HepG2 (cell line): ENCODE measurements at regions not wholly inside any gene's neighbourhood (a gene's known extent, or its start where the extent isn't known, plus 50 kb on each side); places are given as distances from the start of the nearest gene placed in this dataset.
A peak's percentile ranks its signal among the peaks of the same experiment; 100 is the strongest.

Experiments
- ATAC-seq: fragments of 200-7000 bp; cut with Tn5 transposase; 3 replicates; pipeline ENCODE4 v1.9.1; 2020; ENCODE audit warnings: mild to moderate bottlenecking, moderate library complexity
- BruUV-seq: library from RNA; stranded (reverse); fragments of 400-500 nt; replicated peaks from 2 replicates; lab custom pipeline; 2021; lab: Mats Ljungman, UMichigan
- CTCF ChIA-PET: fragments of 300-600 bp; formaldehyde crosslinking; extraction: SDS; loops from one replicate; lab custom pipeline; 2021; ENCODE audit warnings: low total read pairs, inconsistent platforms, low intra/inter-chr PET ratio; lab: Yijun Ruan, JAX
- POLR2A ChIA-PET: fragments of 350-600 bp; sonication (Branson Sonifier 250); formaldehyde crosslinking; loops from one replicate; lab custom pipeline; 2020; ENCODE audit warnings: antibody characterized with exemption, inconsistent platforms; lab: Yijun Ruan, JAX
- DNase-seq: peaks from one replicate; pipeline ENCODE4 v3.0.0-alpha.2; 2015; ENCODE audit warnings: low spot score
- FAIRE-seq: peaks from 3 replicates; lab custom pipeline; 2011; peaks lifted over from hg19 to GRCh38; lab: Jason Lieb, UNC
- H2AFZ ChIP-seq: one replicate; pipeline ENCODE4 v1.6.1; 2011; ENCODE audit warnings: low read length, inconsistent platforms
- H3K27ac ChIP-seq: fragments of 300-600 bp; 3 replicates; pipeline ENCODE4 v1.8.0; 2011; ENCODE audit warnings: mixed run types, mild to moderate bottlenecking, mixed read lengths, low read length, inconsistent platforms; ENCODE audit not compliant: insufficient read depth; ENCODE audit errors: extremely low read length
- H3K27me3 ChIP-seq, 2 experiments: fragments of 200-600 bp in 1 of 2; 2 replicates in 1 of 2; 3 replicates in 1 of 2; pipeline versions ENCODE4 v1.6.0 to v1.8.0; 2011; ENCODE audit warnings: low read length in 2 of 2, mild to moderate bottlenecking in 2 of 2, moderate library complexity in 2 of 2, inconsistent platforms in 1 of 2; ENCODE audit not compliant: insufficient read depth in 2 of 2, control insufficient read depth in 1 of 2
- H3K36me3 ChIP-seq, 2 experiments: fragments of 200-600 bp in 1 of 2; replicated peaks in 1 of 2; 2 replicates in 1 of 2; 3 replicates in 1 of 2; pipeline versions ENCODE4 v1.5.1 to v1.8.0; 2011; ENCODE audit warnings: low read length in 2 of 2, inconsistent platforms in 1 of 2; ENCODE audit not compliant: insufficient read depth in 2 of 2, control insufficient read depth in 1 of 2
- H3K4me1 ChIP-seq: 2 replicates; pipeline ENCODE4 v1.5.1; 2012; ENCODE audit warnings: low read length, inconsistent platforms; ENCODE audit not compliant: insufficient read depth
- H3K4me2 ChIP-seq: 2 replicates; pipeline ENCODE4 v1.6.0; 2011; ENCODE audit warnings: low read depth, low read length, inconsistent platforms
- H3K4me3 ChIP-seq, 3 experiments: fragments of 200-600 bp in 1 of 3; sonication (generic), shearing (Covaris generic) in 1 of 3; replicated peaks in 1 of 3; 2 replicates each; pipeline ENCODE4 v1.5.1; 2011 to 2016; ENCODE audit warnings: low read length in 3 of 3, inconsistent platforms in 2 of 3, low read depth in 2 of 3, mild to moderate bottlenecking in 2 of 3, control low read depth in 1 of 3, mixed read lengths in 1 of 3; ENCODE audit not compliant: insufficient read depth in 1 of 3
- H3K79me2 ChIP-seq: one replicate; pipeline ENCODE4 v1.6.1; 2011; ENCODE audit warnings: low read length, inconsistent platforms; ENCODE audit not compliant: insufficient read depth
- H3K9ac ChIP-seq: 2 replicates; pipeline ENCODE4 v1.6.0; 2011; ENCODE audit warnings: mild to moderate bottlenecking, low read depth, low read length, inconsistent platforms; ENCODE audit not compliant: insufficient read depth
- H3K9me3 ChIP-seq: 2 replicates; pipeline ENCODE4 v1.5.1; 2012; ENCODE audit warnings: mild to moderate bottlenecking, low read length
- H4K20me1 ChIP-seq: 2 replicates; pipeline ENCODE4 v1.6.0; 2011; ENCODE audit warnings: inconsistent platforms, mild to moderate bottlenecking, low read length, moderate library complexity; ENCODE audit not compliant: insufficient read depth
- FOXC1 ChIP-seq: sonication (generic); formaldehyde crosslinking; IDR thresholded peaks from 2 replicates; pipeline ENCODE4 v1.8.0; 2022; ENCODE audit warnings: mild to moderate bottlenecking, missing genetic modification reagents, borderline replicate concordance
- HNF4G ChIP-seq, 2 experiments: sonication (generic) in 1 of 2; formaldehyde crosslinking in 1 of 2; IDR thresholded peaks; 2 replicates each; pipeline versions ENCODE4 v1.4.0 to v1.6.1; 2011 to 2020; ENCODE audit warnings: borderline replicate concordance in 2 of 2, low read depth in 2 of 2, mild to moderate bottlenecking in 2 of 2, low read length in 1 of 2, missing genetic modification reagents in 1 of 2, moderate library complexity in 1 of 2
- MAFK ChIP-seq, 2 experiments: IDR thresholded peaks in 1 of 2; conservative IDR thresholded peaks in 1 of 2; 2 replicates each; pipeline ENCODE4 v1.6.1; 2011; ENCODE audit warnings: improper control_type of control experiment in 2 of 2, low read length in 2 of 2
- MEIS1 ChIP-seq: sonication (generic); formaldehyde crosslinking; IDR thresholded peaks from 2 replicates; pipeline ENCODE4 v1.9.0; 2021; ENCODE audit warnings: mild to moderate bottlenecking, missing genetic modification reagents, moderate library complexity, borderline replicate concordance
- MIXL1 ChIP-seq: IDR thresholded peaks from 2 replicates; pipeline ENCODE4 v1.6.1; 2016
- MLLT10 ChIP-seq: sonication (generic); formaldehyde crosslinking; IDR thresholded peaks from 2 replicates; pipeline ENCODE4 v1.4.0; 2020; ENCODE audit warnings: missing genetic modification reagents
- MLX ChIP-seq: IDR thresholded peaks from 2 replicates; pipeline ENCODE4 v1.6.1; 2016
- NBN ChIP-seq: fragments of 450-650 bp; conservative IDR thresholded peaks from 2 replicates; pipeline ENCODE4 v1.6.1; 2017
- RAD21 ChIP-seq: fragments of 450-650 bp; formaldehyde crosslinking; IDR thresholded peaks from 2 replicates; pipeline ENCODE4 v1.5.0; 2020; ENCODE audit warnings: mild to moderate bottlenecking
- RBAK ChIP-seq: sonication (generic); formaldehyde crosslinking; IDR thresholded peaks from 2 replicates; pipeline ENCODE4 v1.5.1; 2020; ENCODE audit warnings: mild to moderate bottlenecking, missing genetic modification reagents
- RFXAP ChIP-seq: sonication (generic); formaldehyde crosslinking; IDR thresholded peaks from 2 replicates; pipeline ENCODE4 v1.4.0; 2020; ENCODE audit warnings: missing genetic modification reagents, borderline replicate concordance
- STAG1 ChIP-seq: sonication (generic); formaldehyde crosslinking; IDR thresholded peaks from 2 replicates; pipeline ENCODE4 v1.4.0; 2020; ENCODE audit warnings: missing genetic modification reagents
- TCF12 ChIP-seq, 2 experiments: fragments of 450-650 bp in 1 of 2; sonication (generic) in 1 of 2; formaldehyde crosslinking in 1 of 2; IDR thresholded peaks; 2 replicates each; pipeline versions ENCODE4 v1.6.1 to v1.8.0; 2017 to 2022; ENCODE audit warnings: antibody characterized with exemption in 1 of 2, mild to moderate bottlenecking in 1 of 2, missing genetic modification reagents in 1 of 2, moderate library complexity in 1 of 2
- TEAD3 ChIP-seq: optimal IDR thresholded peaks from 2 replicates; pipeline ENCODE3; 2016; ENCODE audit warnings: borderline replicate concordance
- ZNF30 ChIP-seq: sonication (generic); formaldehyde crosslinking; IDR thresholded peaks from 2 replicates; pipeline ENCODE4 v1.5.0; 2020; ENCODE audit warnings: mild to moderate bottlenecking, missing genetic modification reagents
- ZNF34 ChIP-seq: sonication (generic); formaldehyde crosslinking; IDR thresholded peaks from 2 replicates; pipeline ENCODE4 v1.4.0; 2020; ENCODE audit warnings: mild to moderate bottlenecking, missing genetic modification reagents, borderline replicate concordance
- ZNF414 ChIP-seq: sonication (generic); formaldehyde crosslinking; IDR thresholded peaks from 2 replicates; pipeline ENCODE4 v1.5.0; 2020; ENCODE audit warnings: missing genetic modification reagents
- ZNF552 ChIP-seq: sonication (generic); formaldehyde crosslinking; IDR thresholded peaks from 2 replicates; pipeline ENCODE4 v1.9.0; 2022; ENCODE audit warnings: missing genetic modification reagents, mild to moderate bottlenecking, borderline replicate concordance
- ZNF740 ChIP-seq: sonication (generic); formaldehyde crosslinking; IDR thresholded peaks from 2 replicates; pipeline ENCODE4 v1.4.0; 2020; ENCODE audit warnings: missing genetic modification reagents
- WGBS: methylation state at CpG from one replicate; pipeline ENCODE4 v1.1.6; 2017; ENCODE audit warnings: low lambda C conversion rate; 5-methylcytosine and 5-hydroxymethylcytosine counted together
- in situ Hi-C: cut with HindIII; loops from 2 replicates; pipeline ENCODE4 v1.10.0; 2017; ENCODE audit warnings: low pct_unique_long_range_greater_than_20kb; ENCODE audit not compliant: extremely low pct_ligation_motif_present
- intact Hi-C: fragments of 100-400 bp; cut with micrococcal nuclease; formaldehyde crosslinking; loops from one replicate; pipeline ENCODE4 v1.10.0; 2022; ENCODE audit not compliant: unreplicated experiment
- TF ChIP-seq, protein P1 (sequence below): sonication (generic); formaldehyde crosslinking; IDR thresholded peaks from 2 replicates; pipeline ENCODE4 v1.8.0; 2022; ENCODE audit warnings: missing genetic modification reagents, mild to moderate bottlenecking, inconsistent platforms, borderline replicate concordance
- TF ChIP-seq, protein P2 (sequence below): sonication (generic); formaldehyde crosslinking; IDR thresholded peaks from 2 replicates; pipeline ENCODE4 v1.4.0; 2020; ENCODE audit warnings: missing genetic modification reagents

- BruUV-seq, result no TSS peak
- POLR2A ChIA-PET, result interaction anchor here (0.8 to 1.0 kb wide), 5 partner anchors 8 to 212 kb away, joined by 3 to 7 read pairs (median 4); no protein-coding TSS in a partner anchor
- no peak for DNase-seq
- Histone ChIP-seq H3K4me2 (no peak overlapping the region), H4K20me1 (no peaks in the 10 kb centered on the region), H3K27ac (no peak overlapping the region), H3K4me3 (no peak overlapping the region), H3K79me2 (no peaks in the 10 kb centered on the region), H3K4me1 (peaks cover 39% of the 10 kb centered on the region), H3K36me3 (no peaks in the 10 kb centered on the region), H3K9me3 (peaks cover 2% of the 10 kb centered on the region), H3K9ac (no peak overlapping the region), H3K27me3 (no peaks in the 10 kb centered on the region), H2AFZ (no peak overlapping the region)
- intact Hi-C loops (no loop called here), in situ Hi-C loops (loop anchor here (5.0 kb wide), 1 partner anchor 47 kb away; no protein-coding TSS in a partner anchor)
- no peak for FAIRE-seq
- CTCF ChIA-PET, result no interaction called here
- 94% methylated on average over 2 of the region's 2 CpGs for WGBS
- no peak for ATAC-seq
- TF ChIP-seq MEIS1, result no peak
- TF ChIP-seq MAFK (conservative IDR thresholded peaks at IDR 0.05 in 1 of 2, IDR thresholded peaks at IDR 0.05 in 1 of 2; ENCODE audit: low read length in 2 of 2), result no peak
- TF ChIP-seq RBAK, result no peak
- TF ChIP-seq ZNF414 (CRISPR knock-in tag), result 0 out of 2 replicates have a peak, but pooled peaks have one; percentile 37
- TF ChIP-seq STAG1, result peak; percentile 60
- TF ChIP-seq MIXL1 (CRISPR knock-in tag), result no peak
- 0 out of 2 replicates have a peak, but pooled peaks have one; percentile 26 for TF ChIP-seq ZNF30 (CRISPR knock-in tag)
- TF ChIP-seq, protein P1, sequence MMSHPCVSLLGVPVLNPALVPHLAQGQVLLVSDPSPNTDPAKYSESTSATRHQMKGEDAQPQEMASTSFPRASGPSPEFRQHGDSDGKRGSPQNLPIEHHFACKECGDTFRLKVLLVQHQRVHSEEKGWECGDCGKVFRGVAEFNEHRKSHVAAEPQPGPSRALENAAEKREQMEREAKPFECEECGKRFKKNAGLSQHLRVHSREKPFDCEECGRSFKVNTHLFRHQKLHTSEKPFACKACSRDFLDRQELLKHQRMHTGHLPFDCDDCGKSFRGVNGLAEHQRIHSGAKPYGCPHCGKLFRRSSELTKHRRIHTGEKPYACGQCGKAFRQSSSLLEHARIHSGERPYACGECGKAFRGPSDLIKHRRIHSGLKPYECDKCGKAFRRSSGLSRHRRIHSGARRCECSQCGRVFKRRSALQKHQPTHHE, result no peak
- no peak for TF ChIP-seq ZNF552
- TF ChIP-seq RAD21 (CRISPR knock-in tag), result peak; percentile 30; the same call in 1 of the 2 replicates
- no peak for TF ChIP-seq TCF12 (IDR thresholded peaks at IDR 0.05)
- no peak for TF ChIP-seq TCF12 (CRISPR knock-in tag; IDR thresholded peaks at IDR 0.05)
- TF ChIP-seq TEAD3 (CRISPR knock-in tag), result no peak
- TF ChIP-seq MLX, result no peak
- TF ChIP-seq, protein P2, sequence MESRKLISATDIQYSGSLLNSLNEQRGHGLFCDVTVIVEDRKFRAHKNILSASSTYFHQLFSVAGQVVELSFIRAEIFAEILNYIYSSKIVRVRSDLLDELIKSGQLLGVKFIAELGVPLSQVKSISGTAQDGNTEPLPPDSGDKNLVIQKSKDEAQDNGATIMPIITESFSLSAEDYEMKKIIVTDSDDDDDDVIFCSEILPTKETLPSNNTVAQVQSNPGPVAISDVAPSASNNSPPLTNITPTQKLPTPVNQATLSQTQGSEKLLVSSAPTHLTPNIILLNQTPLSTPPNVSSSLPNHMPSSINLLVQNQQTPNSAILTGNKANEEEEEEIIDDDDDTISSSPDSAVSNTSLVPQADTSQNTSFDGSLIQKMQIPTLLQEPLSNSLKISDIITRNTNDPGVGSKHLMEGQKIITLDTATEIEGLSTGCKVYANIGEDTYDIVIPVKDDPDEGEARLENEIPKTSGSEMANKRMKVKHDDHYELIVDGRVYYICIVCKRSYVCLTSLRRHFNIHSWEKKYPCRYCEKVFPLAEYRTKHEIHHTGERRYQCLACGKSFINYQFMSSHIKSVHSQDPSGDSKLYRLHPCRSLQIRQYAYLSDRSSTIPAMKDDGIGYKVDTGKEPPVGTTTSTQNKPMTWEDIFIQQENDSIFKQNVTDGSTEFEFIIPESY (CRISPR knock-in tag), result peak; percentile 27; the same call in 1 of the 2 replicates
- TF ChIP-seq MLLT10, result no peak
- no peak for TF ChIP-seq RFXAP
- 0 out of 2 replicates have a peak, but pooled peaks have one; percentile 73 for TF ChIP-seq FOXC1
- TF ChIP-seq ZNF740, result no peak
- TF ChIP-seq NBN, result no peak
- TF ChIP-seq ZNF34, result no peak
- no peak for TF ChIP-seq HNF4G (IDR thresholded peaks at IDR 0.05; ENCODE audit: borderline replicate concordance, low read depth, low read length)
- no peak for TF ChIP-seq HNF4G (CRISPR knock-in tag; IDR thresholded peaks at IDR 0.05; ENCODE audit: borderline replicate concordance, low read depth)
These were observed 172.7 kb upstream of the ARL4C start for GRCh38 chr2:234669621-234670020.
